ENCODE measurements at regions not wholly inside any gene's neighbourhood (a gene's known extent, or its start where the extent isn't known, plus 50 kb on each side); places are given as distances from the start of the nearest gene placed in this dataset.
"Not testable (repeated sequence)": the region's sequence is repeated elsewhere in the genome, so short reads cannot be mapped to it uniquely, and the experiment has no call there.

GRCh38 chr5:28430565-28431178 lies 1392.3 kb upstream of the CDH9 start:
- DNase-seq, result no peak

DNA sequence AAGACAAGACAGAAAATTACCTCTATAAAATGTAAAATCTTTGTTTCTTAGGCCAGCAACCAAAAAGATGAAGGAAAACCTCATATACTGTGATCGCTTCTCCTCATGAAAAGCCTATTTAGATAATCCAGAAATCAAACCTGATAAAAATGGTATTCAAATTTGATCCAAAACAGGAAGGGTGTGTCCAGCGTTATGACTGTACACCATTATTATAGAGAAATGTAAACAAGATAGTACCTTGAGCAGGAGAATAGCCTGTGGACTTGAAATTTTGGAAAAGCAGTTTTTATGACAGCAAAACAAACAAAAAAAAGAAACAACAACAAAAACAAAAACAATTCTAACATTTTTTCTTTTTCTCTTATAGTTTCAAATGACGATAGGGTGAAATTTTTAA lies 1382.8 kb upstream of the CDH9 start:
- no peak for DNase-seq

- no peak for DNase-seq
Measured at GRCh38 chr5:28415791-28416443, 1377.5 kb upstream of the CDH9 start.

- DNase-seq, result no peak
Measured at GRCh38 chr5:28414619-28415018, 1376.2 kb upstream of the CDH9 start.

GRCh38 chr5:28408651-28409050 lies 1370.3 kb upstream of the CDH9 start:
- DNase-seq, result no peak

GRCh38 chr5:28408186-28408585 lies 1369.8 kb upstream of the CDH9 start:
- no peak for DNase-seq

GRCh38 chr5:28404363-28405071 lies 1366.1 kb upstream of the CDH9 start:
- no peak for DNase-seq

GRCh38 chr5:28403846-28404245 lies 1365.5 kb upstream of the CDH9 start:
- no peak for DNase-seq

DNA sequence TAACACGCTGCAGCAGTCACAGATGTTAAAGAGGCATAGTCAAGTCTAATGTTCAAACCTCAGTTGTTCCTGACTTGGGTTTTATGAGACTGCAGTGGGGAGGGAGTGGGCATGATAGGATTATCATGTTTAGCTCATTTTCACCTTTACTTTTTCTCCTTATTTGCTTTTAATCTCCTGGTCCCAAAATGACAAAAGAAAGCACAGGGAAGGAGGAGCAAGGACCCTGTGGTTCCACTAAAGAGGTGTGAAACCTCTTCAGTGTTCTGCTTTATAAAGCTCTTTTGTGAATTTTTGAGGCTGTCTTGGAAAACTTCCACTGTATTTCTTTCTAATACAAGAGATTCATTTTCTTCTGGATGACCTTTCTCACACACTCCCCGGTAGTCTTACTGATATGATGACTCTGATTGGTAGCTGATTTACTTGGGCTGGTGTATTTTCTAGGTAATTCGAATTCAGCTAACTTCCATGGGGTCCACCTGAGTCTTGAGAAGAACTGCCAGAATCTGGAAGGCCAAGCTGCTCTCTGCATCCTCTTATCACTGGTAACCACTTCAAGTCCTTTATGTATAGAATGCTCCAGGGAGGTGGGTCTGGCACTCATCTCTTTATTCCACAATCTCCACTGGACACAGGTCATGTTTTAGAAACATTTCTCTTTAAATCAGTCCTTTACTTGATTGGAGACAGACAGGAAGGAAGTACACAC lies 1364.4 kb upstream of the CDH9 start:
- DNase-seq, result no peak

DNA sequence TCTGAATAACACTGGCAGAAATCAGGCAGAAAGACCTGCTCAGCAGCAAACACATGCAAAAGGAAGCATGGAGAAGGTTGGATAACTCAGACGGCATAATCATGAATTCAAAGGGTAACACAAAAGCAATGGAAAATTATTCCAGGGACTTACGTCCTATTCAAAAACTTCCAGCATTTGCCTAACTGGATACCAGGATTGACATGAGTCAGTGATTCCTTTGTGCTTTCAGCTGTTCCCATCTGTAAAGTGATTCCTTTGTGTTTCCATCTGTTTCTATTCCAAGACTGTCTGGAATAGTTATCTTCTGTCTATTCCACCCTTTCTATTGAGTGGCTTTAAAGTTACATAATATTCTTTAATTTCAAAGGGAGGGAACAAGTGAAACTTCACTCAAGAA lies 1361.7 kb upstream of the CDH9 start:
- DNase-seq, result no peak

- no peak for DNase-seq
Measured at GRCh38 chr5:28399211-28399610, 1360.8 kb upstream of the CDH9 start.

GRCh38 chr5:28398185-28398584 lies 1359.8 kb upstream of the CDH9 start:
- DNase-seq, result no peak

DNA sequence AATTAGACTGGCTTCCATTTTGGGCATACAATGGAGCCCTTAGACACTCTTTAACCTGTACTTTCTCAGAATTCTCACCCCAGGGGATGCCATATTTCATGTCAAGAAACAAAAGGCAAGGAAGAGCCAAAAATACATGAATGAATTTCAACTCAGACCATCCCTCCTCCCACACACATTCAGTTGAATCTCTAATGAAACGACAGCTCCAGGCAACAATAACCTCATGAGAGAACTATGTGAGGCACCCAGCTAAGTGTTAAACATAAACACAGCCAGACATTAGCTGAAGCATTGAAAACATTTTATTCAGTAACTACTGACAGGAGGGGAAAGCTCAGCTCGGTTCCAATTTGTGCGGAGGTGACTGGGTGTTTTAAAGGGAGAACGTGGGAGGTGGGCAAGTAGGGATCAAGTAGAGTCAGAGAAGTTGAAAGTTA lies 1359.1 kb upstream of the CDH9 start:
- no peak for DNase-seq

- no peak for DNase-seq
Measured at GRCh38 chr5:28391277-28391676, 1352.9 kb upstream of the CDH9 start.

DNA sequence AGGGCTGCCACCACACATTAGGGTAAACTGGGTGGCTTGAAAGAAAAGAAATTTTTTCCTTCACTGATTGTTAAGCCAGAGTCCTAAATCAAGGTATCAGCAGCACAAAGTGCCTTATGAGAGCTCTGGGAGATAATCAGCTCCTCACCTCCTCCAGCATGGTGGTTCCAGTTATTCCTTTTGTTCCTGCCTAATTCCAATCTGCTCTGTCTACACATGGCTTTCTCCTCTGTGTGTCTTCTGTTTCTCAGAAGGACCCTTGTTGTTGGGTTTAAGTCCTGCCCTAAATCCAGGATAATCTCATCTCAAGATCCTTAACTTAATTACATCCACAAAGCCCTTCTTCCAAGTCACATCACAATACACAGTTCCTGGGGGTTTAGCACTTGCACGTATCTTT lies 1352.0 kb upstream of the CDH9 start:
- no peak for DNase-seq

DNA sequence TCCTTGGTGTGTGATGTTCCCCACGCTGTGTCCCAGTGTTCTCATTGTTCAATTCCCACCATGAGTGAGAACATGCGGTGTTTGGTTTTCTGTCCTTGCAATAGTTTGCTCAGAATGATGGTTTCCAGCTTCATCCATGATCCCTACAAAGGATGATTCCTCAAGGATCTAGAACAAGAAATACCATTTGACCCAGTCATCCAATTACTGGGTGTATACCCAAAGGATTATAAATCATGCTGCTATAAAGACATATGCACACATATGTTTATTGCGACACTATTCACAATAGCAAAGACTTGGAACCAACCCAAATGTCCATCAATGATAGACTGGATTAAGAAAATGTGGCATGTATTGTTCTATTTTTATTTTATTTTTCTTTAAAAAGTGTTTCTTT lies 1351.3 kb upstream of the CDH9 start:
- DNase-seq, result not testable (repeated sequence)

DNA sequence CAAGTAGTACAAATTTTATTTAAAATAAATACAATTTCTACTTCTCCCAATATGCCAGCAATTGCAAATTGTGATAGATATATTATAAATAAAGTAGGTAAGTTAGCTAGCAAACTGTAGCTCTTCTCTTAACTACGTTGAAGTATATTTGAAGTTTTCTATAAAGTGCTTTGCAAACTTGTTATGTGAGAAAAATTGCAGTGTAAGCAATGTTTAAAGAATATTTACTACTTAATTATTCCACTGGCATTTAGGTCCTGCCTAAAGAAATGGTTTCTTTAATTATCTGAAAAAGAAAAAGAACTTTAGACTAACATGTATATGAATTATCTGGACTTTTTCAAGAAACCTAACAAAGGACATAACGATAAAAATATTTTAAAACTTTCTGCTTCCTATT lies 1350.0 kb upstream of the CDH9 start:
- DNase-seq, result no peak

- DNase-seq, result no peak
Measured at GRCh38 chr5:28386712-28387111, 1348.3 kb upstream of the CDH9 start.

DNA sequence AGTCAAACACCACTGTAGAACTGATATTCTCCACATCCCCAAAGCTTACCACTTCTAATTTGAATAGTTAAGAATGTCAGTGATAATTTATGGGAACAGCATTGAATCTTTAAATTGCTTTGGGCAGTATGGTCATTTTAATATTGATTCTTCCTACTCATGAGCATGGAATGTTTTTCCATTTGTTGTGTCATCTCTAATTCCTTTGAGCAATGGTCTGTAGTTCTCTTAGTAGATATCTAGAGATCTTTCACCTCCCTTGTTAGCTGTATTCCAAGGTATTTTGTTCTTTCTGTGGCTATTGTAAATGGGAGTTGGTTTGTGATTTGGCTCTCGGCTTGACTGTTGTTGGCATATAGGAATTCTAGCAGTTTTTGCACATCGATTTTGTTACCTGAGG lies 1341.8 kb upstream of the CDH9 start:
- DNase-seq, result no peak

- DNase-seq, result peak in 2 of 51 donors; percentile 2 to 4
Measured at GRCh38 chr5:28374492-28374967, 1336.1 kb upstream of the CDH9 start.

GRCh38 chr5:28370896-28371295 lies 1332.5 kb upstream of the CDH9 start:
- no peak for DNase-seq

- no peak for DNase-seq
Measured at GRCh38 chr5:28369418-28369817, 1331.0 kb upstream of the CDH9 start.
